ENCODE measurements at regions not wholly inside any gene's neighbourhood (a gene's known extent, or its start where the extent isn't known, plus 50 kb on each side); places are given as distances from the start of the nearest gene placed in this dataset.

- H3K36me3 ChIP-seq (ENCODE audit: insufficient read depth, low read length) = no peaks in the 10 kb centered on the region
- H3K27ac ChIP-seq (ENCODE audit: low read length) = no peak overlapping the region
- no peaks in the 10 kb centered on the region for H3K9me2 ChIP-seq (ENCODE audit: insufficient read depth, low read length)
- H3K79me2 ChIP-seq (replicated peaks; ENCODE audit: insufficient read depth, low read length) = no peaks in the 10 kb centered on the region
- no peaks in the 10 kb centered on the region for H3K9me3 ChIP-seq (ENCODE audit: low read length)
- no peaks in the 10 kb centered on the region for H3F3A ChIP-seq (ENCODE audit: insufficient read depth, low read length, poor library complexity, severe bottlenecking)
- TF ChIP-seq CTCF (IDR thresholded peaks at IDR 0.05; ENCODE audit: poor library complexity, severe bottlenecking) = no peak
- no peaks in the 10 kb centered on the region for H3K27me3 ChIP-seq (ENCODE audit: insufficient read depth, low read depth, low read length)
- no peak overlapping the region for H2AFZ ChIP-seq (ENCODE audit: low read depth, low read length)
- no peak overlapping the region for H3K9ac ChIP-seq (ENCODE audit: low read length)
- H3K4me2 ChIP-seq (ENCODE audit: low read length) = no peak overlapping the region
- H3K4me3 ChIP-seq (ENCODE audit: low read length) = no peak overlapping the region
- no peaks in the 10 kb centered on the region for H4K20me1 ChIP-seq (ENCODE audit: insufficient read depth)
Observed at GRCh38 chr2:136653861-136654260, 111.5 kb upstream of the THSD7B start.

GRCh38 chr2:136651456-136652010 is 113.8 kb upstream of the THSD7B start:
- Histone ChIP-seq H3K27ac (ENCODE audit: low read length) (no peak overlapping the region), H3K79me2 (replicated peaks; ENCODE audit: insufficient read depth, low read length) (no peaks in the 10 kb centered on the region), H3K4me3 (ENCODE audit: low read length) (no peak overlapping the region), H3K9me2 (ENCODE audit: insufficient read depth, low read length) (no peaks in the 10 kb centered on the region), H4K20me1 (ENCODE audit: insufficient read depth) (no peaks in the 10 kb centered on the region), H3K27me3 (ENCODE audit: insufficient read depth, low read depth, low read length) (no peaks in the 10 kb centered on the region), H3K9ac (ENCODE audit: low read length) (no peak overlapping the region), H2AFZ (ENCODE audit: low read depth, low read length) (no peak overlapping the region), H3F3A (ENCODE audit: insufficient read depth, low read length, poor library complexity, severe bottlenecking) (no peaks in the 10 kb centered on the region), H3K9me3 (ENCODE audit: low read length) (no peaks in the 10 kb centered on the region), H3K36me3 (ENCODE audit: insufficient read depth, low read length) (no peaks in the 10 kb centered on the region), H3K4me2 (ENCODE audit: low read length) (no peak overlapping the region)
- TF ChIP-seq EZH2 (IDR thresholded peaks at IDR 0.05; ENCODE audit: borderline replicate concordance, insufficient read depth, low read length, poor library complexity, severe bottlenecking) (no peak), SMC3 (conservative IDR thresholded peaks at IDR 0.05; ENCODE audit: poor library complexity) (no peak), CTCF (IDR thresholded peaks at IDR 0.05; ENCODE audit: poor library complexity, severe bottlenecking) (no peak), POLR2AphosphoS5 (IDR thresholded peaks at IDR 0.05) (no peak), REST (IDR thresholded peaks at IDR 0.05; ENCODE audit: borderline replicate concordance) (no peak), TAF1 (IDR thresholded peaks at IDR 0.05; ENCODE audit: low read depth) (no peak)

Measured in neural cell (in vitro differentiated cells).